Osteoblast (primary cell): ENCODE measurements at regions not wholly inside any gene's neighbourhood (a gene's known extent, or its start where the extent isn't known, plus 50 kb on each side); places are given as distances from the start of the nearest gene placed in this dataset.

Source experiments
- DNase-seq: peaks from one replicate; pipeline ENCODE4 v3.0.0; 2011; ENCODE audit warnings: low spot score, mixed read lengths; ENCODE audit not compliant: insufficient read length; ENCODE audit errors: missing footprints
- H2AFZ ChIP-seq: 2 replicates; pipeline ENCODE4 v1.6.0; 2011; ENCODE audit warnings: mild to moderate bottlenecking, low read length
- H3K27ac ChIP-seq: 2 replicates; pipeline ENCODE4 v1.5.1; 2011; ENCODE audit warnings: mild to moderate bottlenecking, low read depth, low read length, moderate library complexity
- H3K27me3 ChIP-seq: 2 replicates; pipeline ENCODE4 v1.6.0; 2012; ENCODE audit warnings: mild to moderate bottlenecking, control low read depth, inconsistent platforms, low read length, moderate library complexity; ENCODE audit not compliant: insufficient read depth
- H3K36me3 ChIP-seq: 2 replicates; pipeline ENCODE4 v1.5.1; 2011; ENCODE audit warnings: mild to moderate bottlenecking, low read length, control low read depth, moderate library complexity; ENCODE audit not compliant: insufficient read depth
- H3K4me1 ChIP-seq: 2 replicates; pipeline ENCODE4 v1.5.1; 2011; ENCODE audit warnings: mild to moderate bottlenecking, low read length, control low read depth, moderate library complexity; ENCODE audit not compliant: insufficient read depth
- H3K4me2 ChIP-seq: 2 replicates; pipeline ENCODE4 v1.6.0; 2011; ENCODE audit warnings: mild to moderate bottlenecking, low read length; ENCODE audit not compliant: insufficient read depth
- H3K4me3 ChIP-seq: fragments of 200-600 bp; sonication (generic); 3 replicates; pipeline ENCODE4 v1.5.1; 2012; ENCODE audit warnings: mild to moderate bottlenecking, low read length, inconsistent platforms; ENCODE audit not compliant: insufficient read depth
- H3K79me2 ChIP-seq: 2 replicates; pipeline ENCODE4 v1.6.0; 2012; ENCODE audit warnings: mild to moderate bottlenecking, low read length, control low read depth, inconsistent platforms; ENCODE audit not compliant: insufficient read depth
- H3K9me3 ChIP-seq: 2 replicates; pipeline ENCODE4 v1.5.1; 2011; ENCODE audit warnings: low read depth, low read length, control low read depth
- H4K20me1 ChIP-seq: 2 replicates; pipeline ENCODE4 v1.6.0; 2012; ENCODE audit warnings: mild to moderate bottlenecking, low read length, control low read depth; ENCODE audit not compliant: insufficient read depth
- TF ChIP-seq, protein P1 (sequence below): IDR thresholded peaks from 2 replicates; pipeline ENCODE4 v1.5.1; 2011; ENCODE audit warnings: mild to moderate bottlenecking, low read depth, low read length, moderate library complexity; ENCODE audit errors: extremely low read depth

DNA sequence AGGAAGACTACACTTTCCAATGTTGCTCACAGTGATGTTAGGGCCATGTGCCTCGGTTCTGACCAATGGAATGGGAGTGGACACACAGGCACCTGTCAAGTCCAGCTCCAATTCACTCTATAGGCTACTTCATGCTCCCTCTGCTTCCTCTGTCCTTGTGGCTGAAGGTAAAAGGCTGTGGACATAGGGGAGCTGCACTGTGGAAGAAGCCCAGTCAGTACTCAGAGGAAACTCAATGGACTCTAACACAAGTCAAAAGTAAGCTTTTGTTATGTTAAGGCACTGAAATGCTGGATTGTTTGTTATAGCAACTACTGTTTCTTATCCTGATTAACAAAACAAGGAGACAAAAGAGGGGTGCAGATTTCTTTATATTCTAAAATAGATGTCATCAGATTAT lies 278.2 kb downstream of the BCL11B start:
- no peak overlapping the region for H3K27ac ChIP-seq
- no peaks in the 10 kb centered on the region for H3K4me1 ChIP-seq
- TF ChIP-seq, protein P1, sequence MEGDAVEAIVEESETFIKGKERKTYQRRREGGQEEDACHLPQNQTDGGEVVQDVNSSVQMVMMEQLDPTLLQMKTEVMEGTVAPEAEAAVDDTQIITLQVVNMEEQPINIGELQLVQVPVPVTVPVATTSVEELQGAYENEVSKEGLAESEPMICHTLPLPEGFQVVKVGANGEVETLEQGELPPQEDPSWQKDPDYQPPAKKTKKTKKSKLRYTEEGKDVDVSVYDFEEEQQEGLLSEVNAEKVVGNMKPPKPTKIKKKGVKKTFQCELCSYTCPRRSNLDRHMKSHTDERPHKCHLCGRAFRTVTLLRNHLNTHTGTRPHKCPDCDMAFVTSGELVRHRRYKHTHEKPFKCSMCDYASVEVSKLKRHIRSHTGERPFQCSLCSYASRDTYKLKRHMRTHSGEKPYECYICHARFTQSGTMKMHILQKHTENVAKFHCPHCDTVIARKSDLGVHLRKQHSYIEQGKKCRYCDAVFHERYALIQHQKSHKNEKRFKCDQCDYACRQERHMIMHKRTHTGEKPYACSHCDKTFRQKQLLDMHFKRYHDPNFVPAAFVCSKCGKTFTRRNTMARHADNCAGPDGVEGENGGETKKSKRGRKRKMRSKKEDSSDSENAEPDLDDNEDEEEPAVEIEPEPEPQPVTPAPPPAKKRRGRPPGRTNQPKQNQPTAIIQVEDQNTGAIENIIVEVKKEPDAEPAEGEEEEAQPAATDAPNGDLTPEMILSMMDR = no peak
- H3K4me3 ChIP-seq = no peak overlapping the region
- H3K9me3 ChIP-seq = no peaks in the 10 kb centered on the region
- H3K79me2 ChIP-seq = no peaks in the 10 kb centered on the region
- no peaks in the 10 kb centered on the region for H4K20me1 ChIP-seq
- H3K36me3 ChIP-seq = no peaks in the 10 kb centered on the region
- H2AFZ ChIP-seq = no peak overlapping the region
- no peak for DNase-seq
- H3K4me2 ChIP-seq = no peak overlapping the region
- no peaks in the 10 kb centered on the region for H3K27me3 ChIP-seq

DNA sequence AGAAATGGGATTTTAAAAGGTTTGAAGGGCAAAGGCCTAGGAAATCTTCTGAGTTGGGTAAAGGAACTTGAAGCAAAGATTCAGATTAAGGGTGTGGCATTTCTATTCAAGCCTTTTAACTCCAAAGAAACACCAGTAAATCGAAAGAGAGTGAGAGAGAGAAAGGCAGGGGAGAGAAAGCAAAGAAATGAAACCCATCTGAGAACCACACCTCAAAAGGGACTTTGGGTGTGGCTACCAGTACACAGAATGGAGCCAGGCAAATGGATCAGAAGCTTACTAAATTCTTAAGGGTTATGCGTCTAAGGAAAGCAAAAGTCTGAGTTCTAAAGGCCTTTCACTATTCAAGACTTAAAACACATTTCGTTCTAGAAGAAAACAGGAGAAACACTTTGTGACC lies 277.4 kb downstream of the BCL11B start:
- Histone ChIP-seq H3K4me3 (no peak overlapping the region), H2AFZ (no peak overlapping the region), H4K20me1 (no peaks in the 10 kb centered on the region), H3K9me3 (no peaks in the 10 kb centered on the region), H3K4me1 (no peaks in the 10 kb centered on the region), H3K36me3 (no peaks in the 10 kb centered on the region), H3K27me3 (no peaks in the 10 kb centered on the region), H3K4me2 (no peak overlapping the region), H3K79me2 (no peaks in the 10 kb centered on the region), H3K27ac (no peak overlapping the region)
- TF ChIP-seq, protein P1 = no peak
- no peak for DNase-seq

DNA sequence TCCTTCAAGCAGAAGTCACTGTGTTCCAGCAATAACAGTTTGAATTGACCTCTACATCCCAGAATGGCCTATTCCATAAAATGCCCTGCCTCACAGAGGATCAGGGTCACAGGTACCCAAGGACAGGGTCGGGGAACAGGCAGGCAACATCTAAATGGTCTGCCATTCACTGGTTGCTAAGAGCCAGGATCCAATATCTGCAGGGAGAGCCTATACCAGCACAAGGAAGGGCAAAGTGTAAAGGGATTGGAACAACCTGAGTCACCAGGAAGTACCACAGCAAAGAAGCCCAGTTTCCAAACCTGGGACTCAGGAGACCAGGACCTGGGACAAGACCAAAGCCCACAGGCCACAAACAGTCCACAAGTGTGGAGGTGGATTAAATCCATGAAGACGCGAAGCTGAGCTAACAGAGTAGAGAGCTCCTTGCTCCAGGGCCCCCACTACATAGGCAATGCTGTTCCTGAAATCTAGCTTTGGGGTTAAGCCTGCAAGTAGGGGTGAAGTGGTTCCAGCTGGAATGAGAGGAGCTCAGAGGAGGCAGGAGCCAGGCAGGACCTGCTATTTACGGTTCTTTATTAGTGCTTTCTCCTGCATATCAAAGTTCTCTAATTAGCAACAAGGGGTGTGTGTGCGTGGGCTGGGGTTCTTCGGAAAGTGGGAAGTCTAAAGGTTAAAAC lies 274.3 kb downstream of the BCL11B start:
- no peak for DNase-seq
- H3K4me3 ChIP-seq = no peak overlapping the region
- no peaks in the 10 kb centered on the region for H3K9me3 ChIP-seq
- H3K4me1 ChIP-seq = no peaks in the 10 kb centered on the region
- no peaks in the 10 kb centered on the region for H3K27me3 ChIP-seq
- no peaks in the 10 kb centered on the region for H4K20me1 ChIP-seq
- no peak overlapping the region for H2AFZ ChIP-seq
- no peaks in the 10 kb centered on the region for H3K36me3 ChIP-seq
- H3K27ac ChIP-seq = no peak overlapping the region
- TF ChIP-seq, protein P1 = no peak
- no peak overlapping the region for H3K4me2 ChIP-seq
- no peaks in the 10 kb centered on the region for H3K79me2 ChIP-seq

DNA sequence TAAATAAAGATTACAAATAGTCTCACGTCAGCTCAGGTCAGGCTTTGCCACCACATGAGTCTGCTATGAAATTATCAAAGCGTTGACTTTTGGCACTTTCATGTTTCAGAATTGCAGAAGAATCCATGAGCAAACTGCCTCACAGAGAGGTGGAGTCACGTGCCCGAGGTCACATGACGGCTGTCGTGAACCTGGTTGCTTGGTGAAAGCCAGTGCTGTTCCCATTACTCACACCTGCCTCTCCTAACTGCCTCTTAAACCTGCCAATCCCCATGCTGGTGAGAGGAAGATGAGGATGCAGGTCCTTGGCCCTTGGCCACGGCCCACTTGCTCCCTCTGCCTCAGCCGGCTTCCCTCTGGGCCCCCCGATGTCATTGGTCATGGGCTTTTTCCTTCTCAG lies 272.7 kb downstream of the BCL11B start:
- Histone ChIP-seq H3K4me2 (no peak overlapping the region), H3K27ac (no peak overlapping the region), H2AFZ (no peak overlapping the region), H3K4me1 (no peaks in the 10 kb centered on the region), H3K4me3 (no peak overlapping the region), H4K20me1 (no peaks in the 10 kb centered on the region), H3K79me2 (no peaks in the 10 kb centered on the region), H3K27me3 (no peaks in the 10 kb centered on the region), H3K9me3 (no peaks in the 10 kb centered on the region), H3K36me3 (no peaks in the 10 kb centered on the region)
- TF ChIP-seq, protein P1 = no peak
- DNase-seq = no peak
